ENCODE measurements at regions not wholly inside any gene's neighbourhood (a gene's known extent, or its start where the extent isn't known, plus 50 kb on each side); places are given as distances from the start of the nearest gene placed in this dataset.

GRCh38 chr1:105686026-105686425 lies 1370.4 kb upstream of the PRMT6 start:
- POLR2A ChIA-PET, result no interaction called here
- H3K36me3 Mint-ChIP-seq (ENCODE audit: low read depth), result no peaks in the 10 kb centered on the region
- H3K9me3 Mint-ChIP-seq (ENCODE audit: insufficient read depth), result peaks cover 6% of the 10 kb centered on the region

DNA sequence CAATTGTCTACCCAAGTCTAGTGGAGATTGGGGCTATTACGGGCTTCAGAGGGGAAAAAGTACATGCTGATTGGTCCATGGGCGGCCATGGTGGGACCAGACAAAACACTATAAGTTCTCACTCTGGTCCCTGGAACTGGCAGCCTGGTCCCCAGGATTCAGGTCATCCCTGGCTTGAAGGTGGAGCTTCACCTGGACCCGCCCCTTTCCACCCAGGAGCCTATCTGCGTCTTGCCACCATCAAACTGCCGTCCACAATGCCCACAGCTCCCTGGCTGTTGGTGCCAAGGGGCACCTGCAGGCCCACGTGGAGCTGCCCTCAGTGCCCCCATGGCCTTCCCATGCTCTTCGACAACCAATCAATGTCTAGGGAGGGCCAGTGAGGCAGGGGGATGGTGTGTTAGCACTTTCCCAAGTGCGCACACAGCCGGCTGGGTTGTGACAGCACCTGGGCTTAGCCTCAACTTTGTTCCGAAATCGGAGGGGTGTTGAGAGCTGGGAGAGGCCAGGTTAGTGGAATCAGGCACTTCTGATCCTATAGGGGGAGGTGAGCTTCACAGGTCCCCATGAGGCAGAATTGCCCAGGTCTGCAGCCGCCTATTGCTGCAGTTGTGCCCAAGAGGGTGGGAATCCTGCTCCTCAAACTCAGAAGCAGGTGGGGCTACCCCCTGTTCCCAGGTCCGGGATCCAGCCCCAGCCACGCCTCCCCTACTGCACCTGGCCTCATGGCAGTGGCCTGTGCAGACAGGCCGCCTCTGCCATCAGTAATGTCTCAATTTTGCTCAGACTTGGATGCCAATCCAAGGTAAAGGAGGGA lies 1369.4 kb upstream of the PRMT6 start:
- DNase-seq, result no peak
- Mint-ChIP-seq H3K27ac (no peak overlapping the region), H3K36me3 (ENCODE audit: low read depth) (no peaks in the 10 kb centered on the region), H3K4me3 (no peak overlapping the region), H3K4me1 (ENCODE audit: low read depth) (no peaks in the 10 kb centered on the region), H3K27me3 (ENCODE audit: low read depth) (no peaks in the 10 kb centered on the region), H3K9me3 (ENCODE audit: insufficient read depth) (peaks cover 6% of the 10 kb centered on the region)
- ATAC-seq, result no peak
- CTCF ChIA-PET, result no interaction called here
- POLR2A ChIA-PET, result no interaction called here

More at GRCh38 chr1:105686026-105686425, 1370.4 kb upstream of the PRMT6 start:
- Mint-ChIP-seq H3K27me3 (ENCODE audit: low read depth) (no peaks in the 10 kb centered on the region), H3K4me1 (ENCODE audit: low read depth) (no peaks in the 10 kb centered on the region), H3K4me3 (no peak overlapping the region), H3K27ac (no peak overlapping the region)
- ATAC-seq (no peak), DNase-seq (no peak)
- CTCF ChIA-PET, result no interaction called here

DNA sequence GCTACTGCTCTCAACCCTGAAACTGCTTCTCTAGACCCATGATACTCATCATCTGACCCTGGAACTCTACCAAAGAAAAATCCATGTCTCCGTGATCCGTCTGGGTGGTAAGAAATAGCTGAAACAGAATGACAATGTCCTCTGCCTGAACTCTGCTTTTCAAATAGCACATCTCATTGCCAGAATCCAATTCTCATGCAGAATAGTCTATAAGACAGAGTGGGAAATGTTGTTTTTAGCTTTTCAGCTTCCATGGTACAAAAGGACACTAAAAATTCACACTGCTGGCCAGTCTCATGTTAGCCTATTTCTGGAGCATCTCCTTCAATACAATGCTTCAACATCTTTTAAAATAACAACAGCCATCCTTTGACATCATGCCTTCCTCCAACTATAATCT lies 1355.8 kb upstream of the PRMT6 start:
- Mint-ChIP-seq H3K27me3 (ENCODE audit: low read depth) (no peaks in the 10 kb centered on the region), H3K4me1 (ENCODE audit: low read depth) (no peaks in the 10 kb centered on the region), H3K27ac (no peak overlapping the region), H3K36me3 (ENCODE audit: low read depth) (no peaks in the 10 kb centered on the region), H3K4me3 (no peak overlapping the region), H3K9me3 (ENCODE audit: insufficient read depth) (peaks cover 26% of the 10 kb centered on the region)
- no peak for ATAC-seq
- no peak for DNase-seq
- ChIA-PET POLR2A (interaction anchor here (0.6 kb wide), 1 partner anchor 531 kb away, joined by 3 read pairs; no protein-coding TSS in a partner anchor), CTCF (no interaction called here)

- H3K27ac Mint-ChIP-seq, result no peak overlapping the region
- POLR2A ChIA-PET, result no interaction called here
- no peaks in the 10 kb centered on the region for H3K4me1 Mint-ChIP-seq (ENCODE audit: low read depth)
These were observed 1332.2 kb upstream of the PRMT6 start for GRCh38 chr1:105724286-105724685.

GRCh38 chr1:105730701-105731100 lies 1325.8 kb upstream of the PRMT6 start:
- Mint-ChIP-seq H3K4me1 (ENCODE audit: low read depth) (no peaks in the 10 kb centered on the region), H3K36me3 (ENCODE audit: low read depth) (no peaks in the 10 kb centered on the region), H3K4me3 (no peak overlapping the region), H3K27ac (no peak overlapping the region), H3K27me3 (ENCODE audit: low read depth) (no peaks in the 10 kb centered on the region), H3K9me3 (ENCODE audit: insufficient read depth) (peaks cover 25% of the 10 kb centered on the region)
- no peak for ATAC-seq
- CTCF ChIA-PET, result no interaction called here
- POLR2A ChIA-PET, result no interaction called here
- DNase-seq, result no peak

More at GRCh38 chr1:105724286-105724685, 1332.2 kb upstream of the PRMT6 start:
- CTCF ChIA-PET, result no interaction called here
- H3K9me3 Mint-ChIP-seq (ENCODE audit: insufficient read depth), result peaks cover 23% of the 10 kb centered on the region
- no peak for ATAC-seq
- DNase-seq, result no peak
- H3K27me3 Mint-ChIP-seq (ENCODE audit: low read depth), result no peaks in the 10 kb centered on the region
- H3K4me3 Mint-ChIP-seq, result no peak overlapping the region
- H3K36me3 Mint-ChIP-seq (ENCODE audit: low read depth), result no peaks in the 10 kb centered on the region

DNA sequence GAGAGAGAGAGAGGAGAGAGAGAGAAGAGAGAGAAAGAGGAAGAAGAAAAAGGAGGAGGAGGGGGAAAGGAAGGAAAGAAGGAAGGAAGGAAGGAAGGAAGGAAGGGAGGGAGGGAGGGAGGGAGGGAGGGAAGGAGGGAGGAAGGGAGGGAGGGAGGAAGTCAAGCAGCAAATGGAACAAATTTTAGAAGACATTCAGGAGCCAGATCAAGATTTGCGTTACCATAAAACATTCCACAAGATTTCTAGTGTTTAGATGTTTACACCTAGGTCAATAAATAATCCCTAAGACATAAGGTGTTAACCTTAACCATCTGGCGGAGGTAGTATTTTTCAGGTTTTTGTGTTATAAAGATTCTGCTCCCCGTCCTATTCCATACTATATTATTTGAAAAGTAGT lies 1320.1 kb upstream of the PRMT6 start:
- ChIA-PET CTCF (no interaction called here), POLR2A (no interaction called here)
- Mint-ChIP-seq H3K27ac (no peak overlapping the region), H3K9me3 (ENCODE audit: insufficient read depth) (peaks cover 25% of the 10 kb centered on the region), H3K27me3 (ENCODE audit: low read depth) (no peaks in the 10 kb centered on the region), H3K36me3 (ENCODE audit: low read depth) (no peaks in the 10 kb centered on the region), H3K4me1 (ENCODE audit: low read depth) (no peaks in the 10 kb centered on the region), H3K4me3 (no peak overlapping the region)
- ATAC-seq (no peak), DNase-seq (no peak)

- ChIA-PET POLR2A (no interaction called here), CTCF (no interaction called here)
- ATAC-seq (no peak), DNase-seq (no peak)
- Mint-ChIP-seq H3K4me1 (ENCODE audit: low read depth) (no peaks in the 10 kb centered on the region), H3K27ac (no peak overlapping the region), H3K4me3 (no peak overlapping the region), H3K27me3 (ENCODE audit: low read depth) (no peaks in the 10 kb centered on the region), H3K9me3 (ENCODE audit: insufficient read depth) (peaks cover 18% of the 10 kb centered on the region), H3K36me3 (ENCODE audit: low read depth) (no peaks in the 10 kb centered on the region)
These were observed 1276.7 kb upstream of the PRMT6 start for GRCh38 chr1:105779727-105780126.

- DNase-seq, result no peak
- Mint-ChIP-seq H3K36me3 (ENCODE audit: low read depth) (no peaks in the 10 kb centered on the region), H3K27me3 (ENCODE audit: low read depth) (no peaks in the 10 kb centered on the region), H3K4me1 (ENCODE audit: low read depth) (no peaks in the 10 kb centered on the region), H3K4me3 (no peak overlapping the region), H3K27ac (no peak overlapping the region), H3K9me3 (ENCODE audit: insufficient read depth) (peaks cover 1% of the 10 kb centered on the region)
- CTCF ChIA-PET, result no interaction called here
- POLR2A ChIA-PET, result no interaction called here
- ATAC-seq, result no peak
These were observed 1271.5 kb upstream of the PRMT6 start for GRCh38 chr1:105785021-105785420.

GRCh38 chr1:105793536-105794146 lies 1262.8 kb upstream of the PRMT6 start:
- Mint-ChIP-seq H3K36me3 (ENCODE audit: low read depth) (no peaks in the 10 kb centered on the region), H3K27ac (no peak overlapping the region), H3K4me1 (ENCODE audit: low read depth) (no peaks in the 10 kb centered on the region), H3K4me3 (no peak overlapping the region), H3K27me3 (ENCODE audit: low read depth) (no peaks in the 10 kb centered on the region), H3K9me3 (ENCODE audit: insufficient read depth) (no peaks in the 10 kb centered on the region)
- ATAC-seq, result no peak
- CTCF ChIA-PET, result interaction anchor here (0.7 kb wide), 1 partner anchor 1013 kb away, joined by 3 read pairs; no protein-coding TSS in a partner anchor
- peak; percentile 20 for DNase-seq
- POLR2A ChIA-PET, result no interaction called here

DNA sequence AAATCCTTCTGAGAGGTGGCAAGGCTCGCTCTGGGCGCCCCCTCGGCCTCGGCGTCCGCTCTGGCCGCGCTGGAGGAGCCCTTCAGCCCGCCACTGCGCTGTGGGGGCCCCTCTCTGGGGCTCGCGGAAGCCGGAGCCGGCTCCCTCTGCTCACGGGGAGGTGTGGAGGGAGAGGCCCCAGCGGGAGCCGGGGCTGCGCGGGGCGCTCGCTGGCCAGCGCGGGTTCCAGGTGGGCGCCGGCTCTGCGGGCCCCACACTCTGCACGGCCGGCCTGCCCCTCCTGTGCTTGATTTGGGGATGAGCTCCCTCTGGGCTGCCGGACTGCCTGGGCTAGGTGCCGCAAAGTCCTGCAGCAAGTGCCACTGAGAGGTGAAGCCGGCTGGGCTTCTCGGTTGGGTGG lies 1260.7 kb upstream of the PRMT6 start:
- DNase-seq (no peak), ATAC-seq (no peak)
- CTCF ChIA-PET, result no interaction called here
- H3K4me1 Mint-ChIP-seq (ENCODE audit: low read depth), result no peaks in the 10 kb centered on the region
- H3K4me3 Mint-ChIP-seq, result no peak overlapping the region
- POLR2A ChIA-PET, result no interaction called here
- H3K27ac Mint-ChIP-seq, result no peak overlapping the region
- H3K27me3 Mint-ChIP-seq (ENCODE audit: low read depth), result no peaks in the 10 kb centered on the region
- H3K36me3 Mint-ChIP-seq (ENCODE audit: low read depth), result no peaks in the 10 kb centered on the region
- H3K9me3 Mint-ChIP-seq (ENCODE audit: insufficient read depth), result peaks cover 5% of the 10 kb centered on the region

- H3K27me3 Mint-ChIP-seq (ENCODE audit: low read depth), result no peaks in the 10 kb centered on the region
- ChIA-PET POLR2A (no interaction called here), CTCF (no interaction called here)
- no peaks in the 10 kb centered on the region for H3K4me1 Mint-ChIP-seq (ENCODE audit: low read depth)
- no peaks in the 10 kb centered on the region for H3K36me3 Mint-ChIP-seq (ENCODE audit: low read depth)
- ATAC-seq (no peak), DNase-seq (no peak)
- H3K4me3 Mint-ChIP-seq, result no peak overlapping the region
- H3K9me3 Mint-ChIP-seq (ENCODE audit: insufficient read depth), result no peaks in the 10 kb centered on the region
- no peak overlapping the region for H3K27ac Mint-ChIP-seq
These were observed 1225.8 kb upstream of the PRMT6 start for GRCh38 chr1:105830571-105831146.

DNA sequence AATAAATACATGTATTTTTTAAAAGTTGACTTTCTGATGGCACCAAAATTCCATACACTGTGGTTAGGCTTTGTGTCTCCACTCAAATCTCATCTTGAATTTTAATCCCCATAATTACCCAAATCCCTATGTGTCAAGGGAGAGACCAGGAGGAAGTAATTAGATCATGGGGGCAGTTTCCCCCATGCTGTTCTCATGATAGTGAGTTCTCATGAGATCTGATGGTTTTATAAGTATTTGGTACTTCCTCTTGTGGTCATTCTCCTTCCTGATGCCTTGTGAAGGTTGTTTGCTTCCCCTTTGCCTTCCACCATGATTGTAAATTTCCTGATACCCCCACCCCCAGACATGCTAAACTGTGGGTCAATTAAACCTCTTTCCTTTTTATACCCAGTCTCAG lies 1218.4 kb upstream of the PRMT6 start:
- no peak for ATAC-seq
- H3K4me1 Mint-ChIP-seq (ENCODE audit: low read depth), result no peaks in the 10 kb centered on the region
- DNase-seq, result no peak
- no peaks in the 10 kb centered on the region for H3K36me3 Mint-ChIP-seq (ENCODE audit: low read depth)
- H3K27me3 Mint-ChIP-seq (ENCODE audit: low read depth), result no peaks in the 10 kb centered on the region
- no peak overlapping the region for H3K27ac Mint-ChIP-seq
- ChIA-PET POLR2A (no interaction called here), CTCF (no interaction called here)
- H3K4me3 Mint-ChIP-seq, result no peak overlapping the region
- peaks cover 4% of the 10 kb centered on the region for H3K9me3 Mint-ChIP-seq (ENCODE audit: insufficient read depth)

Measured in activated CD8-positive, alpha-beta T cell treated with anti-CD3 and anti-CD28 coated beads, Interleukin-2, amount 10 ng/mL, durations not matched to agents 7 days and 5 days (primary cell).